ENCODE measurements at regions not wholly inside any gene's neighbourhood (a gene's known extent, or its start where the extent isn't known, plus 50 kb on each side); places are given as distances from the start of the nearest gene placed in this dataset.
"Not testable (repeated sequence)": the region's sequence is repeated elsewhere in the genome, so short reads cannot be mapped to it uniquely, and the experiment has no call there.

DNA sequence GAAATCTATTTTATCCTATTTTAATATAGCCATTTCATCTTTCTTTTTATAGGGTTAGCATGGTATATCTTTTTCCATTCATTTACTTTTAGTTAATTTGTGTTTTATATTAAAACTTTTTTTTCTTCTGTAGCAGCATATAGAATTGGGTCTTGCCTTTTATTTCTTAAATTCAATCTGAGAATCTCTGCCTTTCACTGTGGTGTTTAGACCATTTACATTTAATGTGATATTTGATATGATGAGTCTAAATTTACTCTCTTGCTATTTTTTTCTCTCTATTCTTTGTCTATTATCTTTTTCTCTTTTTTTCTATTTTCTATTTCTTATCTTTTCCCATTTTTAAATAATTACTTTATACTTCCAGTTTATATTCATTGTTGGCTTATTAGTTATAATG lies 105.4 kb upstream of the HAND2 start:
- TF ChIP-seq, protein P1, sequence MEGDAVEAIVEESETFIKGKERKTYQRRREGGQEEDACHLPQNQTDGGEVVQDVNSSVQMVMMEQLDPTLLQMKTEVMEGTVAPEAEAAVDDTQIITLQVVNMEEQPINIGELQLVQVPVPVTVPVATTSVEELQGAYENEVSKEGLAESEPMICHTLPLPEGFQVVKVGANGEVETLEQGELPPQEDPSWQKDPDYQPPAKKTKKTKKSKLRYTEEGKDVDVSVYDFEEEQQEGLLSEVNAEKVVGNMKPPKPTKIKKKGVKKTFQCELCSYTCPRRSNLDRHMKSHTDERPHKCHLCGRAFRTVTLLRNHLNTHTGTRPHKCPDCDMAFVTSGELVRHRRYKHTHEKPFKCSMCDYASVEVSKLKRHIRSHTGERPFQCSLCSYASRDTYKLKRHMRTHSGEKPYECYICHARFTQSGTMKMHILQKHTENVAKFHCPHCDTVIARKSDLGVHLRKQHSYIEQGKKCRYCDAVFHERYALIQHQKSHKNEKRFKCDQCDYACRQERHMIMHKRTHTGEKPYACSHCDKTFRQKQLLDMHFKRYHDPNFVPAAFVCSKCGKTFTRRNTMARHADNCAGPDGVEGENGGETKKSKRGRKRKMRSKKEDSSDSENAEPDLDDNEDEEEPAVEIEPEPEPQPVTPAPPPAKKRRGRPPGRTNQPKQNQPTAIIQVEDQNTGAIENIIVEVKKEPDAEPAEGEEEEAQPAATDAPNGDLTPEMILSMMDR (IDR thresholded peaks at IDR 0.05), result no peak
- no peak for TF ChIP-seq POLR2A (IDR thresholded peaks at IDR 0.05)
- ATAC-seq, result no peak
- no peaks in the 10 kb centered on the region for H3K4me1 ChIP-seq
- intact Hi-C loops (cut with DNase I), result no loop called here
- no peak overlapping the region for H3K4me3 ChIP-seq
- DNase-seq, result no peak
- H3K27ac ChIP-seq, result no peak overlapping the region
- H3K9me3 ChIP-seq, result peaks cover 0 to 12% (median 0%) of the 10 kb centered on the region in 4 donors
- no peaks in the 10 kb centered on the region for H3K36me3 ChIP-seq
- H3K27me3 ChIP-seq, result no peaks in the 10 kb centered on the region

GRCh38 chr4:173626277-173626676 lies 96.2 kb upstream of the HAND2 start:
- no peak overlapping the region for H3K4me3 ChIP-seq
- peaks cover 0 to 7% (median 0%) of the 10 kb centered on the region in 4 donors for H3K9me3 ChIP-seq
- no peak for DNase-seq
- no peaks in the 10 kb centered on the region for H3K4me1 ChIP-seq
- no peak overlapping the region for H3K27ac ChIP-seq
- no peak for ATAC-seq
- H3K27me3 ChIP-seq, result no peaks in the 10 kb centered on the region
- TF ChIP-seq, protein P1 (IDR thresholded peaks at IDR 0.05), result no peak
- no peak for TF ChIP-seq POLR2A (IDR thresholded peaks at IDR 0.05)
- WGBS (ENCODE audit: insufficient coverage, low coverage, low lambda C conversion rate, missing lambda C conversion rate), result 29% methylated on average over 1 of the region's 1 CpG
- no peaks in the 10 kb centered on the region for H3K36me3 ChIP-seq
- intact Hi-C loops (cut with DNase I), result no loop called here

GRCh38 chr4:173618648-173619047 lies 88.6 kb upstream of the HAND2 start:
- WGBS (ENCODE audit: insufficient coverage, low coverage, low lambda C conversion rate, missing lambda C conversion rate), result no CpG with 5 or more reads among the region's 5 CpGs

DNA sequence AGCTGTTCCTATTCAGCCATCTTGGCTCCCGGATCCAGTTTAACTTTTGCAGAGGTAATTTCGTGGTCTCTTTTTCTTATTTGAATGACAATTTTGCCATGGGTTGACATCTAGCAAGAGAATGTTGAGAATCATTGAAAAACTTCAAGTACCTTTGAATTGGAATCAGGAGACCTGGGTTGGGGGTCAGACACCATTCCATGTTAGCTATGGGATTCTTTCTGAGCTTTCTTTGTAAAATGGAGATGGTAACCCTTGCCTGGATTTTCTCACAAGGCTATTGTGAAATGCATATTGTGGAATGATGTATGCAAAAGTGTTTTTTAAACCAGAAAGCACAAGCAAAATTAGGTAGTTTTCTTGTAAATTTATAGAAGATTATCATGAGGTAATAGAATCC lies 79.1 kb upstream of the HAND2 start:
- Histone ChIP-seq H3K9me3 (no peaks in the 10 kb centered on the region), H3K4me3 (no peak overlapping the region), H3K27ac (no peak overlapping the region), H3K36me3 (no peaks in the 10 kb centered on the region), H3K27me3 (no peaks in the 10 kb centered on the region), H3K4me1 (no peaks in the 10 kb centered on the region)
- 58% methylated on average over 2 of the region's 2 CpGs for WGBS (ENCODE audit: insufficient coverage, low coverage, low lambda C conversion rate, missing lambda C conversion rate)
- intact Hi-C loops (cut with DNase I), result no loop called here
- DNase-seq (no peak), ATAC-seq (no peak)
- TF ChIP-seq, protein P1 (IDR thresholded peaks at IDR 0.05), result no peak
- TF ChIP-seq POLR2A (IDR thresholded peaks at IDR 0.05), result no peak

More at GRCh38 chr4:173618648-173619047, 88.6 kb upstream of the HAND2 start:
- H3K27ac ChIP-seq; ATAC-seq; DNase-seq; H3K4me3 ChIP-seq; H3K4me1 ChIP-seq; H3K36me3 ChIP-seq; intact Hi-C loops (cut with DNase I); H3K27me3 ChIP-seq; H3K9me3 ChIP-seq: not testable (repeated sequence)

DNA sequence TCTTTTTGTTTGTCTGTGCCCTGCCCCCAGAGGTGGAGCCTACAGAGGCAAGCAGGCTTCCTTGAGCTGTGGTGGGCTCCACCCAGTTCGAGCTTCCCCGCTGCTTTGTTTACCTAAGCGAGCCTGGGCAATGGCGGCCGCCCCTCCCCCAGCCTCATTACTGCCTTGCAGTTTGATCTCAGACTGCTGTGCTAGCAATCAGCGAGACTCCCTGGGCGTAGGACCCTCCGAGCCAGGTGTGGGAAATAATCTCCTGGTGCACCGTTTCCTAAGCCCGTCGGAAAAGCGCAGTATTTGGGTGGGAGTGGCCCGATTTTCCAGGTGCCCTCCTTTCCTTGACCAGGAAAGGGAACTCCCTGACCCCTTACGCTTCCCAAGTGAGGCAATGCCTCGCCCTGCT lies 78.6 kb upstream of the HAND2 start:
- H3K4me1 ChIP-seq; H3K27ac ChIP-seq; ATAC-seq; H3K36me3 ChIP-seq; intact Hi-C loops (cut with DNase I); H3K27me3 ChIP-seq; DNase-seq; H3K4me3 ChIP-seq; H3K9me3 ChIP-seq: not testable (repeated sequence)
- 49% methylated on average over 5 of the region's 15 CpGs for WGBS (ENCODE audit: insufficient coverage, low coverage, low lambda C conversion rate, missing lambda C conversion rate)

DNA sequence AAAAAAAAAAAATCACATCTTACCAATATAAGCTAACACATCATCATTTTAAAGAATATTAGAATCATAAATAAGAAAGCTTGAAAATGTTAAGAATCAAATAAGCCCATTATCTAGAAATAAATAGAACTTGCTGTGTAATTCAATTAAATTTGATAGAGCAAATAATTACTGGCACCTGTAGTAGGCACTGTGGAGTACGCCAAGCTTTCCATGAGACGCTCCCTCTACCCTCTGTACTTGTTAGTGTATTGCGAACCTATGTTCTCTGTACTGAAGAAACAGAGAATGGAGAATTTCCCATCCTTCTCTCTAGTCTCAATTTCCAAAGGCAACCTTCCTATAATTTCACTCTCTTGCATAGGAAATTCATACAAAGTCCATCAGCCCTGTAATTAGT lies 61.7 kb upstream of the HAND2 start:
- H3K9me3 ChIP-seq, result no peaks in the 10 kb centered on the region
- no peak for TF ChIP-seq POLR2A (IDR thresholded peaks at IDR 0.05)
- TF ChIP-seq, protein P1 (IDR thresholded peaks at IDR 0.05), result no peak

More for the DNA sequence above, 61.7 kb upstream of the HAND2 start:
- H3K4me1 ChIP-seq, result no peaks in the 10 kb centered on the region
- H3K4me3 ChIP-seq, result no peak overlapping the region
- no peaks in the 10 kb centered on the region for H3K27me3 ChIP-seq
- H3K36me3 ChIP-seq, result no peaks in the 10 kb centered on the region
- intact Hi-C loops (cut with DNase I), result no loop called here
- ATAC-seq (no peak), DNase-seq (no peak)
- H3K27ac ChIP-seq, result no peak overlapping the region
- WGBS (ENCODE audit: insufficient coverage, low coverage, low lambda C conversion rate, missing lambda C conversion rate), result 68% methylated on average over 3 of the region's 3 CpGs

All from right lobe of liver (tissue), 6 donors.